IMR-90 (cell line): ENCODE measurements at regions not wholly inside any gene's neighbourhood (a gene's known extent, or its start where the extent isn't known, plus 50 kb on each side); places are given as distances from the start of the nearest gene placed in this dataset.

Experiments used
- BHLHE40 ChIP-seq: fragments of 150-350 bp; IDR thresholded peaks from 2 replicates; pipeline ENCODE4 v1.6.1; 2016; ENCODE audit warnings: mild to moderate bottlenecking, low read depth, low read length
- CHD1 ChIP-seq: IDR thresholded peaks from 2 replicates; pipeline ENCODE4 v1.6.1; 2012; ENCODE audit warnings: low read depth, low read length, improper control_type of control experiment
- CTCF ChIP-seq: conservative IDR thresholded peaks from 2 replicates; pipeline ENCODE4 v1.5.1; 2012; ENCODE audit warnings: mild to moderate bottlenecking, low read depth, low read length, improper control_type of control experiment
- ELK1 ChIP-seq: fragments of 150-350 bp; IDR thresholded peaks from 2 replicates; pipeline ENCODE4 v1.6.1; 2016; ENCODE audit warnings: low read depth, mild to moderate bottlenecking, low read length, moderate library complexity, borderline replicate concordance
- FOS ChIP-seq: fragments of 150-350 bp; IDR thresholded peaks from 2 replicates; pipeline ENCODE4 v1.6.1; 2016; ENCODE audit warnings: low read depth, low read length
- MAFK ChIP-seq: IDR thresholded peaks from 2 replicates; pipeline ENCODE4 v1.6.1; 2012; ENCODE audit warnings: low read depth, low read length, improper control_type of control experiment
- MAZ ChIP-seq: IDR thresholded peaks from 2 replicates; pipeline ENCODE4 v1.6.1; 2012; ENCODE audit warnings: low read depth, mild to moderate bottlenecking, low read length, improper control_type of control experiment, moderate library complexity, borderline replicate concordance
- POLR2A ChIP-seq: IDR thresholded peaks from 2 replicates; pipeline ENCODE4 v1.6.1; 2012; ENCODE audit warnings: mild to moderate bottlenecking, low read depth, low read length
- RAD21 ChIP-seq: IDR thresholded peaks from 2 replicates; pipeline ENCODE4 v1.6.1; 2012; ENCODE audit warnings: low read length, improper control_type of control experiment
- RFX5 ChIP-seq: IDR thresholded peaks from 2 replicates; pipeline ENCODE4 v1.8.0; 2012; ENCODE audit warnings: low read depth, mild to moderate bottlenecking, low read length, moderate library complexity
- SMC3 ChIP-seq: fragments of 150-350 bp; IDR thresholded peaks from 2 replicates; pipeline ENCODE4 v1.6.1; 2016; ENCODE audit warnings: low read depth, mild to moderate bottlenecking, antibody characterized with exemption, low read length, moderate library complexity
- USF2 ChIP-seq: fragments of 150-350 bp; IDR thresholded peaks from 2 replicates; pipeline ENCODE4 v1.6.1; 2017; ENCODE audit warnings: mild to moderate bottlenecking, antibody characterized with exemption, low read length, low read depth

- TF ChIP-seq USF2 = no peak
- TF ChIP-seq CTCF = no peak
- TF ChIP-seq POLR2A = no peak
- TF ChIP-seq SMC3 = no peak
- no peak for TF ChIP-seq BHLHE40
- no peak for TF ChIP-seq ELK1
- no peak for TF ChIP-seq RFX5
- no peak for TF ChIP-seq CHD1
- no peak for TF ChIP-seq FOS
- TF ChIP-seq RAD21 = no peak
- no peak for TF ChIP-seq MAFK
- no peak for TF ChIP-seq MAZ
These were observed 593.5 kb downstream of the BCL11A start for GRCh38 chr2:59959944-59960343.
